Kidney (tissue), 13 donors: ENCODE measurements at regions not wholly inside any gene's neighbourhood (a gene's known extent, or its start where the extent isn't known, plus 50 kb on each side); places are given as distances from the start of the nearest gene placed in this dataset.

Source experiments
- DNase-seq, 5 donors: peaks; one replicate each; pipeline ENCODE4 v3.0.0-alpha.2; 2013 to 2020
- FAIRE-seq: peaks from 2 replicates; lab custom pipeline; 2012; peaks lifted over from hg19 to GRCh38; lab: Jason Lieb, UNC
- H3K27ac ChIP-seq, 2 donors: one replicate each; pipeline ENCODE4 v1.7.0; 2013; ENCODE audit warnings: low read depth in 2 of 2, low read length in 2 of 2, inconsistent platforms in 1 of 2
- H3K27me3 ChIP-seq: one replicate; pipeline ENCODE4 v1.7.1; 2013; ENCODE audit warnings: low read length, inconsistent platforms; ENCODE audit not compliant: control insufficient read depth, insufficient read depth
- H3K36me3 ChIP-seq, 3 donors: one replicate each; pipeline versions ENCODE4 v1.7.0 to v1.7.1; 2013; ENCODE audit warnings: low read length in 3 of 3, control low read depth in 1 of 3, inconsistent platforms in 1 of 3; ENCODE audit not compliant: insufficient read depth in 3 of 3, control insufficient read depth in 2 of 3
- H3K4me1 ChIP-seq, 3 donors: one replicate each; pipeline versions ENCODE4 v1.7.0 to v1.7.1; 2013; ENCODE audit warnings: low read length in 3 of 3, inconsistent platforms in 1 of 3, low read depth in 1 of 3; ENCODE audit not compliant: control insufficient read depth in 2 of 3, insufficient read depth in 2 of 3
- H3K4me3 ChIP-seq, 3 donors: one replicate each; pipeline versions ENCODE4 v1.7.0 to v1.8.1; 2013; ENCODE audit warnings: low read length in 3 of 3, control low read depth in 1 of 3, inconsistent platforms in 1 of 3
- H3K9ac ChIP-seq, 3 donors: one replicate each; pipeline versions ENCODE4 v1.7.0 to v1.7.1; 2013; ENCODE audit warnings: low read length in 3 of 3, control low read depth in 1 of 3, inconsistent platforms in 1 of 3
- H3K9me3 ChIP-seq, 3 donors: one replicate each; pipeline versions ENCODE4 v1.7.0 to v1.7.1; 2013; ENCODE audit warnings: low read length in 3 of 3, control low read depth in 1 of 3, inconsistent platforms in 1 of 3; ENCODE audit not compliant: control insufficient read depth in 2 of 3, insufficient read depth in 1 of 3
- CTCF ChIP-seq: IDR thresholded peaks from 3 replicates; pipeline ENCODE4 v1.5.1; 2012; ENCODE audit warnings: mild to moderate bottlenecking, moderate library complexity, borderline replicate concordance; ENCODE audit not compliant: insufficient read depth; ENCODE audit errors: extremely low read depth
- intact Hi-C: fragments of 100-400 bp; cut with DNase I; formaldehyde crosslinking; loops from one replicate; pipeline ENCODE4 v1.11.1; 2022
- donor health status: control.
- donor health status: control.
- donor health status: control.
- donor health status: control.
- donor health status: control.
- donor health status: DM: yes; HTN: yes; CAD: no.
- donor health status: Normal renal cell carcinoma (clear cell type).

GRCh38 chr10:117441812-117442443 lies 66.7 kb upstream of the PDZD8 start:
- Histone ChIP-seq H3K27ac (no peak overlapping the region), H3K4me3 (no peak overlapping the region), H3K4me1 (no peaks in the 10 kb centered on the region), H3K36me3 (no peaks in the 10 kb centered on the region), H3K9me3 (no peaks in the 10 kb centered on the region), H3K9ac (no peak overlapping the region), H3K27me3 (no peaks in the 10 kb centered on the region)
- intact Hi-C loops = no loop called here
- FAIRE-seq (no peak), DNase-seq (peak in 1 of 5 donors; percentile 21)
- no peak for TF ChIP-seq CTCF

GRCh38 chr10:117441361-117441760 lies 66.1 kb upstream of the PDZD8 start:
- Histone ChIP-seq H3K36me3 (no peaks in the 10 kb centered on the region), H3K9me3 (no peaks in the 10 kb centered on the region), H3K9ac (no peak overlapping the region), H3K4me3 (no peak overlapping the region), H3K27ac (no peak overlapping the region), H3K4me1 (no peaks in the 10 kb centered on the region), H3K27me3 (no peaks in the 10 kb centered on the region)
- DNase-seq (no peak), FAIRE-seq (no peak)
- intact Hi-C loops = no loop called here
- no peak for TF ChIP-seq CTCF

GRCh38 chr10:117439243-117439912 lies 64.1 kb upstream of the PDZD8 start:
- Histone ChIP-seq H3K4me3 (no peak overlapping the region), H3K9ac (no peak overlapping the region), H3K27ac (no peak overlapping the region), H3K36me3 (no peaks in the 10 kb centered on the region), H3K27me3 (no peaks in the 10 kb centered on the region), H3K9me3 (no peaks in the 10 kb centered on the region), H3K4me1 (no peaks in the 10 kb centered on the region)
- FAIRE-seq (no peak), DNase-seq (no peak)
- intact Hi-C loops = no loop called here
- no peak for TF ChIP-seq CTCF

GRCh38 chr10:117432866-117433265 lies 57.6 kb upstream of the PDZD8 start:
- DNase-seq = no peak
- H3K36me3 ChIP-seq = no peaks in the 10 kb centered on the region
- no peak overlapping the region for H3K9ac ChIP-seq
- FAIRE-seq = no peak
- no peaks in the 10 kb centered on the region for H3K27me3 ChIP-seq
- no peaks in the 10 kb centered on the region for H3K4me1 ChIP-seq
- H3K9me3 ChIP-seq = no peaks in the 10 kb centered on the region
- intact Hi-C loops = no loop called here
- H3K27ac ChIP-seq = no peak overlapping the region
- TF ChIP-seq CTCF = no peak
- no peak overlapping the region for H3K4me3 ChIP-seq
